ENCODE measurements at regions not wholly inside any gene's neighbourhood (a gene's known extent, or its start where the extent isn't known, plus 50 kb on each side); places are given as distances from the start of the nearest gene placed in this dataset.

- H3K27me3 ChIP-seq (ENCODE audit: control insufficient read depth, extremely low read depth, insufficient read depth, low read length): no peaks in the 10 kb centered on the region
- TF ChIP-seq, protein P1, sequence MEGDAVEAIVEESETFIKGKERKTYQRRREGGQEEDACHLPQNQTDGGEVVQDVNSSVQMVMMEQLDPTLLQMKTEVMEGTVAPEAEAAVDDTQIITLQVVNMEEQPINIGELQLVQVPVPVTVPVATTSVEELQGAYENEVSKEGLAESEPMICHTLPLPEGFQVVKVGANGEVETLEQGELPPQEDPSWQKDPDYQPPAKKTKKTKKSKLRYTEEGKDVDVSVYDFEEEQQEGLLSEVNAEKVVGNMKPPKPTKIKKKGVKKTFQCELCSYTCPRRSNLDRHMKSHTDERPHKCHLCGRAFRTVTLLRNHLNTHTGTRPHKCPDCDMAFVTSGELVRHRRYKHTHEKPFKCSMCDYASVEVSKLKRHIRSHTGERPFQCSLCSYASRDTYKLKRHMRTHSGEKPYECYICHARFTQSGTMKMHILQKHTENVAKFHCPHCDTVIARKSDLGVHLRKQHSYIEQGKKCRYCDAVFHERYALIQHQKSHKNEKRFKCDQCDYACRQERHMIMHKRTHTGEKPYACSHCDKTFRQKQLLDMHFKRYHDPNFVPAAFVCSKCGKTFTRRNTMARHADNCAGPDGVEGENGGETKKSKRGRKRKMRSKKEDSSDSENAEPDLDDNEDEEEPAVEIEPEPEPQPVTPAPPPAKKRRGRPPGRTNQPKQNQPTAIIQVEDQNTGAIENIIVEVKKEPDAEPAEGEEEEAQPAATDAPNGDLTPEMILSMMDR (optimal IDR thresholded peaks at IDR 0.05 in 1 of 3, IDR thresholded peaks at IDR 0.05 in 1 of 3, conservative IDR thresholded peaks at IDR 0.05 in 1 of 3; ENCODE audit: extremely low read depth in 1 of 3, insufficient read depth in 2 of 3, low read length in 3 of 3): no peak
- no peak for TF ChIP-seq EZH2 (IDR thresholded peaks at IDR 0.05; ENCODE audit: low read length)
- no peak overlapping the region for H2AFZ ChIP-seq (ENCODE audit: control insufficient read depth, low read length)
- FAIRE-seq: no peak
- no peaks in the 10 kb centered on the region for H4K20me1 ChIP-seq (ENCODE audit: control insufficient read depth, extremely low read depth, insufficient read depth, low read length)
- H3K9ac ChIP-seq (ENCODE audit: control insufficient read depth, extremely low read depth, insufficient read depth, low read length): no peak overlapping the region
- H3K79me2 ChIP-seq (ENCODE audit: control insufficient read depth, insufficient read depth, low read length): no peaks in the 10 kb centered on the region
- no peak overlapping the region for H3K4me3 ChIP-seq (ENCODE audit: control insufficient read depth in 2 of 3, extremely low read depth in 1 of 3, insufficient read depth in 2 of 3, low read depth in 1 of 3, low read length in 3 of 3)
- no peak overlapping the region for H3K4me2 ChIP-seq (ENCODE audit: control insufficient read depth, extremely low read depth, insufficient read depth, low read depth, low read length)
- no peaks in the 10 kb centered on the region for H3K9me3 ChIP-seq (ENCODE audit: control insufficient read depth, low read depth, low read length)
- H3K9me1 ChIP-seq (ENCODE audit: control insufficient read depth, extremely low read depth, insufficient read depth, low read length): no peaks in the 10 kb centered on the region
- no peaks in the 10 kb centered on the region for H3K36me3 ChIP-seq (ENCODE audit: control insufficient read depth in 2 of 2, extremely low read depth in 1 of 2, insufficient read depth in 2 of 2, low read length in 2 of 2)
- dilution Hi-C loops (cut with MboI; ENCODE audit: extremely low pct_ligation_motif_present, low sequenced_read_pairs): no loop called here
- no peak overlapping the region for H3K27ac ChIP-seq (ENCODE audit: control insufficient read depth, insufficient read depth, low read length)
- no peaks in the 10 kb centered on the region for H3K4me1 ChIP-seq (ENCODE audit: control insufficient read depth, extremely low read depth, insufficient read depth, low read length)
- no peak for DNase-seq (ENCODE audit: low read depth, low spot score)
These were observed 490.0 kb upstream of the SGCG start for GRCh38 chr13:22690756-22691155.

GRCh38 chr13:22693691-22694090 is 487.1 kb upstream of the SGCG start:
- Histone ChIP-seq H2AFZ (ENCODE audit: control insufficient read depth, low read length) (no peak overlapping the region), H3K9me3 (ENCODE audit: control insufficient read depth, low read depth, low read length) (no peaks in the 10 kb centered on the region), H3K36me3 (ENCODE audit: control insufficient read depth in 2 of 2, extremely low read depth in 1 of 2, insufficient read depth in 2 of 2, low read length in 2 of 2) (no peaks in the 10 kb centered on the region), H3K79me2 (ENCODE audit: control insufficient read depth, insufficient read depth, low read length) (no peaks in the 10 kb centered on the region), H4K20me1 (ENCODE audit: control insufficient read depth, extremely low read depth, insufficient read depth, low read length) (no peaks in the 10 kb centered on the region), H3K27ac (ENCODE audit: control insufficient read depth, insufficient read depth, low read length) (no peak overlapping the region), H3K4me2 (ENCODE audit: control insufficient read depth, extremely low read depth, insufficient read depth, low read depth, low read length) (no peak overlapping the region), H3K9ac (ENCODE audit: control insufficient read depth, extremely low read depth, insufficient read depth, low read length) (no peak overlapping the region), H3K9me1 (ENCODE audit: control insufficient read depth, extremely low read depth, insufficient read depth, low read length) (no peaks in the 10 kb centered on the region), H3K27me3 (ENCODE audit: control insufficient read depth, extremely low read depth, insufficient read depth, low read length) (no peaks in the 10 kb centered on the region), H3K4me3 (ENCODE audit: control insufficient read depth in 2 of 3, extremely low read depth in 1 of 3, insufficient read depth in 2 of 3, low read depth in 1 of 3, low read length in 3 of 3) (no peak overlapping the region), H3K4me1 (ENCODE audit: control insufficient read depth, extremely low read depth, insufficient read depth, low read length) (no peaks in the 10 kb centered on the region)
- dilution Hi-C loops (cut with MboI; ENCODE audit: extremely low pct_ligation_motif_present, low sequenced_read_pairs): no loop called here
- no peak for FAIRE-seq
- TF ChIP-seq, protein P1 (optimal IDR thresholded peaks at IDR 0.05 in 1 of 3, IDR thresholded peaks at IDR 0.05 in 1 of 3, conservative IDR thresholded peaks at IDR 0.05 in 1 of 3; ENCODE audit: extremely low read depth in 1 of 3, insufficient read depth in 2 of 3, low read length in 3 of 3): no peak
- no peak for TF ChIP-seq EZH2 (IDR thresholded peaks at IDR 0.05; ENCODE audit: low read length)
- DNase-seq (ENCODE audit: low read depth, low spot score): no peak

All from keratinocyte (primary cell).